ENCODE measurements at regions not wholly inside any gene's neighbourhood (a gene's known extent, or its start where the extent isn't known, plus 50 kb on each side); places are given as distances from the start of the nearest gene placed in this dataset.

- Histone ChIP-seq H3K27me3 (ENCODE audit: control insufficient read depth, insufficient read depth, low read length) (no peaks in the 10 kb centered on the region), H3K9me3 (ENCODE audit: control insufficient read depth, insufficient read depth, low read length) (no peaks in the 10 kb centered on the region), H3K27ac (ENCODE audit: low read depth, low read length) (no peak overlapping the region), H3K4me3 (ENCODE audit: low read depth, low read length) (no peak overlapping the region)
- ChIA-PET POLR2A (no interaction called here), CTCF (no interaction called here)
- TF ChIP-seq CTCF (IDR thresholded peaks at IDR 0.05; ENCODE audit: low read depth, low read length), result no peak
- DNase-seq (ENCODE audit: low read depth, low spot score), result no peak
Observed at GRCh38 chr6:118750143-118750542, 98.8 kb upstream of the CEP85L start.

GRCh38 chr6:118748311-118749062, 97.1 kb upstream of the CEP85L start:
- TF ChIP-seq CTCF (IDR thresholded peaks at IDR 0.05; ENCODE audit: low read depth, low read length), result no peak
- Histone ChIP-seq H3K4me3 (ENCODE audit: low read depth, low read length) (peak overlapping the region; percentile 32), H3K9me3 (ENCODE audit: control insufficient read depth, insufficient read depth, low read length) (no peaks in the 10 kb centered on the region), H3K27me3 (ENCODE audit: control insufficient read depth, insufficient read depth, low read length) (no peaks in the 10 kb centered on the region), H3K27ac (ENCODE audit: low read depth, low read length) (no peak overlapping the region)
- ChIA-PET CTCF (no interaction called here), POLR2A (no interaction called here)
- no peak for DNase-seq (ENCODE audit: low read depth, low spot score)

GRCh38 chr6:118746825-118747174, 95.4 kb upstream of the CEP85L start:
- POLR2A ChIA-PET, result no interaction called here
- H3K9me3 ChIP-seq (ENCODE audit: control insufficient read depth, insufficient read depth, low read length), result no peaks in the 10 kb centered on the region
- CTCF ChIA-PET, result interaction anchor here (1.6 kb wide), 1 partner anchor 9 kb away, joined by 4 read pairs; no protein-coding TSS in a partner anchor
- no peak overlapping the region for H3K27ac ChIP-seq (ENCODE audit: low read depth, low read length)
- no peak for DNase-seq (ENCODE audit: low read depth, low spot score)
- TF ChIP-seq CTCF (IDR thresholded peaks at IDR 0.05; ENCODE audit: low read depth, low read length), result no peak
- H3K27me3 ChIP-seq (ENCODE audit: control insufficient read depth, insufficient read depth, low read length), result no peaks in the 10 kb centered on the region
- no peak overlapping the region for H3K4me3 ChIP-seq (ENCODE audit: low read depth, low read length)

- no peak for DNase-seq (ENCODE audit: low read depth, low spot score)
- no peak overlapping the region for H3K4me3 ChIP-seq (ENCODE audit: low read depth, low read length)
- no peaks in the 10 kb centered on the region for H3K9me3 ChIP-seq (ENCODE audit: control insufficient read depth, insufficient read depth, low read length)
- H3K27ac ChIP-seq (ENCODE audit: low read depth, low read length), result no peak overlapping the region
- CTCF ChIA-PET, result interaction anchor here (1.6 kb wide), 1 partner anchor 8 kb away, joined by 4 read pairs; no protein-coding TSS in a partner anchor
- TF ChIP-seq CTCF (IDR thresholded peaks at IDR 0.05; ENCODE audit: low read depth, low read length), result no peak
- POLR2A ChIA-PET, result no interaction called here
- H3K27me3 ChIP-seq (ENCODE audit: control insufficient read depth, insufficient read depth, low read length), result no peaks in the 10 kb centered on the region
Observed at GRCh38 chr6:118746145-118746824, 94.9 kb upstream of the CEP85L start.

GRCh38 chr6:118745156-118745555, 93.8 kb upstream of the CEP85L start:
- ChIA-PET CTCF (interaction anchor here (0.6 kb wide), 1 partner anchor 222 kb away, joined by 3 read pairs; no protein-coding TSS in a partner anchor), POLR2A (no interaction called here)
- no peak overlapping the region for H3K27ac ChIP-seq (ENCODE audit: low read depth, low read length)
- no peak overlapping the region for H3K4me3 ChIP-seq (ENCODE audit: low read depth, low read length)
- no peak for DNase-seq (ENCODE audit: low read depth, low spot score)
- H3K27me3 ChIP-seq (ENCODE audit: control insufficient read depth, insufficient read depth, low read length), result no peaks in the 10 kb centered on the region
- TF ChIP-seq CTCF (IDR thresholded peaks at IDR 0.05; ENCODE audit: low read depth, low read length), result no peak
- H3K9me3 ChIP-seq (ENCODE audit: control insufficient read depth, insufficient read depth, low read length), result no peaks in the 10 kb centered on the region
